Esophagus squamous epithelium (tissue), 4 donors: ENCODE measurements at regions not wholly inside any gene's neighbourhood (a gene's known extent, or its start where the extent isn't known, plus 50 kb on each side); places are given as distances from the start of the nearest gene placed in this dataset.

ENCODE experiments used
- POLR2A ChIP-seq, 4 donors: fragments of 450-650 bp; IDR thresholded peaks; one replicate each; pipeline ENCODE4 v1.6.1; 2017; ENCODE audit warnings: antibody characterized with exemption in 4 of 4, mild to moderate bottlenecking in 4 of 4, moderate library complexity in 3 of 4
- TF ChIP-seq, protein P1 (sequence below), 6 experiments: fragments of 450-650 bp in 4 of 6; fragments of 200-600 bp in 2 of 6; sonication (generic) in 2 of 6; IDR thresholded peaks; one replicate each; pipeline ENCODE4 v1.5.1; 2016 to 2019; ENCODE audit warnings: antibody characterized with exemption in 6 of 6, mild to moderate bottlenecking in 4 of 6, moderate library complexity in 4 of 6

DNA sequence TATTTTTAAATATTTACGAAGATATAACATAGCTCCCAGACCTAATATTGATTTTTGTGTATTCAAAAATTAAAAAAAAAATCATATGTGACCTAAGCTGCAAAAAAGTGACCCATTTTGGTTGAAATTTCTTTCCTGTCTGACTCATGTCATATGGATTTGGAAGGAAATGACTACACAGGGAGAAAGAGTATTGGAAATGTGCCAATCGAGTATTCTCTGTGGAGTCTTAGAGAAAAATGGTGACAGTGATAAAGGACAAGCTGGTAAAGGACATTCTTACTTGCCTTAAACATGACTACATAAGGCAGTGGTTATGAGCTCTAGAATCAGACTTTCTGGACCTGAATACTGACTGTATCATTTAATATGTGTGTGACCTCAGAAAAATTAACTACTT, 262.9 kb upstream of the PTPRD start:
- TF ChIP-seq, protein P1, sequence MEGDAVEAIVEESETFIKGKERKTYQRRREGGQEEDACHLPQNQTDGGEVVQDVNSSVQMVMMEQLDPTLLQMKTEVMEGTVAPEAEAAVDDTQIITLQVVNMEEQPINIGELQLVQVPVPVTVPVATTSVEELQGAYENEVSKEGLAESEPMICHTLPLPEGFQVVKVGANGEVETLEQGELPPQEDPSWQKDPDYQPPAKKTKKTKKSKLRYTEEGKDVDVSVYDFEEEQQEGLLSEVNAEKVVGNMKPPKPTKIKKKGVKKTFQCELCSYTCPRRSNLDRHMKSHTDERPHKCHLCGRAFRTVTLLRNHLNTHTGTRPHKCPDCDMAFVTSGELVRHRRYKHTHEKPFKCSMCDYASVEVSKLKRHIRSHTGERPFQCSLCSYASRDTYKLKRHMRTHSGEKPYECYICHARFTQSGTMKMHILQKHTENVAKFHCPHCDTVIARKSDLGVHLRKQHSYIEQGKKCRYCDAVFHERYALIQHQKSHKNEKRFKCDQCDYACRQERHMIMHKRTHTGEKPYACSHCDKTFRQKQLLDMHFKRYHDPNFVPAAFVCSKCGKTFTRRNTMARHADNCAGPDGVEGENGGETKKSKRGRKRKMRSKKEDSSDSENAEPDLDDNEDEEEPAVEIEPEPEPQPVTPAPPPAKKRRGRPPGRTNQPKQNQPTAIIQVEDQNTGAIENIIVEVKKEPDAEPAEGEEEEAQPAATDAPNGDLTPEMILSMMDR (IDR thresholded peaks at IDR 0.05), result no peak
- no peak for TF ChIP-seq POLR2A (IDR thresholded peaks at IDR 0.05)
